Peyer's patch (tissue), 4 donors: ENCODE measurements at regions not wholly inside any gene's neighbourhood (a gene's known extent, or its start where the extent isn't known, plus 50 kb on each side); places are given as distances from the start of the nearest gene placed in this dataset.

Experiments used
- DNase-seq, 3 donors: peaks; one replicate each; pipeline ENCODE4 v3.0.0-alpha.2; 2017 to 2019
- H3K27ac ChIP-seq, 4 donors: fragments of 200-600 bp; sonication (generic); one replicate each; pipeline ENCODE4 v1.5.1; 2016 to 2019
- H3K27me3 ChIP-seq, 2 donors: fragments of 200-600 bp; sonication (generic); one replicate each; pipeline ENCODE4 v1.5.1; 2019
- H3K36me3 ChIP-seq, 3 donors: fragments of 200-600 bp; sonication (generic); one replicate each; pipeline ENCODE4 v1.5.1; 2016 to 2019
- H3K4me1 ChIP-seq, 4 donors: fragments of 200-600 bp; sonication (generic); one replicate each; pipeline ENCODE4 v1.5.1; 2016 to 2019
- H3K4me3 ChIP-seq, 4 donors: fragments of 200-600 bp; sonication (generic); 1 replicate in 3 of 4; 2 replicates in 1 of 4; pipeline ENCODE4 v1.5.1; 2016 to 2019; ENCODE audit warnings: mild to moderate bottlenecking in 1 of 4
- H3K9me3 ChIP-seq, 4 donors: fragments of 200-600 bp; sonication (generic); one replicate each; pipeline ENCODE4 v1.5.1; 2016 to 2019; ENCODE audit warnings: mild to moderate bottlenecking in 1 of 4
- POLR2A ChIP-seq, 2 donors: fragments of 450-650 bp; IDR thresholded peaks; one replicate each; pipeline ENCODE4 v1.5.1; 2017; ENCODE audit warnings: antibody characterized with exemption in 2 of 2, mild to moderate bottlenecking in 2 of 2, moderate library complexity in 2 of 2
- TF ChIP-seq, protein P1 (sequence below), 6 experiments: fragments of 450-650 bp in 4 of 6; fragments of 200-600 bp in 2 of 6; sonication (generic) in 1 of 6; IDR thresholded peaks; one replicate each; pipeline ENCODE4 v1.5.1; 2017 to 2019; ENCODE audit warnings: antibody characterized with exemption in 6 of 6, mild to moderate bottlenecking in 3 of 6, moderate library complexity in 1 of 6

DNA sequence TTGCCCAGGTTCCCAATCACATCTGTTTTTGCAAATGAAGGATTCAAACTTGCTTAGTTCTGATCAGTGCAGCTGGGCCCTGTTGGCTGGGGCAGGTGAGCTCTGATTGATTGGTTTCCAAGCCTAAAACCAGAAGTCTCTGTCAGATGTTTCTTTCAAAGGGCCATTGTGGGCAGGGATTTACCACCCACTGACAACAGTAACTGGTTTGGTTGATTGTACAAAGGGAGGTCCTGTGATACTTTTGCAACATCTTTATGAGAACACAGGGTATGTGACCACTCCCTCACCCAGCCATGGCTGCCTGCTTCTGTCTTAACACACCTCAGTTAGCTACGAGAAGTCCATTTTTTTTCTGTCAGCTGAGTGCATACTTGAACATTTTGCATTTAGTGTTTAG, 184.1 kb downstream of the FLRT2 start:
- Histone ChIP-seq H3K27me3 (no peaks in the 10 kb centered on the region), H3K27ac (no peak overlapping the region), H3K9me3 (no peaks in the 10 kb centered on the region), H3K36me3 (no peaks in the 10 kb centered on the region), H3K4me1 (no peaks in the 10 kb centered on the region), H3K4me3 (no peak overlapping the region)
- DNase-seq: no peak
- TF ChIP-seq, protein P1, sequence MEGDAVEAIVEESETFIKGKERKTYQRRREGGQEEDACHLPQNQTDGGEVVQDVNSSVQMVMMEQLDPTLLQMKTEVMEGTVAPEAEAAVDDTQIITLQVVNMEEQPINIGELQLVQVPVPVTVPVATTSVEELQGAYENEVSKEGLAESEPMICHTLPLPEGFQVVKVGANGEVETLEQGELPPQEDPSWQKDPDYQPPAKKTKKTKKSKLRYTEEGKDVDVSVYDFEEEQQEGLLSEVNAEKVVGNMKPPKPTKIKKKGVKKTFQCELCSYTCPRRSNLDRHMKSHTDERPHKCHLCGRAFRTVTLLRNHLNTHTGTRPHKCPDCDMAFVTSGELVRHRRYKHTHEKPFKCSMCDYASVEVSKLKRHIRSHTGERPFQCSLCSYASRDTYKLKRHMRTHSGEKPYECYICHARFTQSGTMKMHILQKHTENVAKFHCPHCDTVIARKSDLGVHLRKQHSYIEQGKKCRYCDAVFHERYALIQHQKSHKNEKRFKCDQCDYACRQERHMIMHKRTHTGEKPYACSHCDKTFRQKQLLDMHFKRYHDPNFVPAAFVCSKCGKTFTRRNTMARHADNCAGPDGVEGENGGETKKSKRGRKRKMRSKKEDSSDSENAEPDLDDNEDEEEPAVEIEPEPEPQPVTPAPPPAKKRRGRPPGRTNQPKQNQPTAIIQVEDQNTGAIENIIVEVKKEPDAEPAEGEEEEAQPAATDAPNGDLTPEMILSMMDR (IDR thresholded peaks at IDR 0.05): no peak
- no peak for TF ChIP-seq POLR2A (IDR thresholded peaks at IDR 0.05)

DNA sequence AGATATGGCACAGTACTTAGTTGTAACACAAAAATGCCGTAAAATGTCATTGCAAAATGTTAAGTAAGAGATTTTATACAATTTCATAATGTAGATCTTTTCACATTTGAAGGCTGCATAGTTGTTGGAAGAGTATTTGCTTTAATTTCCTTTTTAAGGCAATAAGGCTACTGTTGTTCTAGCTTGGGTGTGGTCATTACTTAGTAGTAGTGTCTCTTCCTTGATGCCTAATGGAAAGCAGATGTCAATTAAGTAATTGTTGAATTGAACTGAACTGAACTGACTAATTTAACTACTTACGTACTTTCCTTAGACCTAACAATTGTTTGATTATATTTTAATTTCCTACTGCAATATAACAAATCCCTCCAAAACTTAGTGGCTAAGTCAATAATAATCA, 181.7 kb downstream of the FLRT2 start:
- no peaks in the 10 kb centered on the region for H3K27me3 ChIP-seq
- DNase-seq: no peak
- no peaks in the 10 kb centered on the region for H3K36me3 ChIP-seq
- H3K27ac ChIP-seq: no peak overlapping the region
- H3K4me1 ChIP-seq: no peaks in the 10 kb centered on the region
- no peaks in the 10 kb centered on the region for H3K9me3 ChIP-seq
- H3K4me3 ChIP-seq: no peak overlapping the region
- TF ChIP-seq, protein P1 (IDR thresholded peaks at IDR 0.05): no peak
- no peak for TF ChIP-seq POLR2A (IDR thresholded peaks at IDR 0.05)
